GM13977 (cell line): ENCODE measurements at regions not wholly inside any gene's neighbourhood (a gene's known extent, or its start where the extent isn't known, plus 50 kb on each side); places are given as distances from the start of the nearest gene placed in this dataset.
"Not testable (repeated sequence)": the region's sequence is repeated elsewhere in the genome, so short reads cannot be mapped to it uniquely, and the experiment has no call there.

Source experiments
- DNase-seq: peaks from one replicate; pipeline ENCODE4 v3.0.0; 2012; ENCODE audit warnings: low spot score
- in situ Hi-C: fragments of 300-500 bp; cut with MboI; formaldehyde crosslinking; loops from one replicate; pipeline ENCODE4 v1.12.0; 2022; ENCODE audit warnings: low sequenced_read_pairs, low pct_unique_long_range_greater_than_20kb, mixed read lengths, inconsistent platforms; ENCODE audit not compliant: unreplicated experiment
- TF ChIP-seq, protein P1 (sequence below): IDR thresholded peaks from 2 replicates; pipeline ENCODE4 v1.5.1; 2012; ENCODE audit warnings: mild to moderate bottlenecking, control low read depth; ENCODE audit not compliant: insufficient read depth; ENCODE audit errors: extremely low read depth, missing control alignments

DNA sequence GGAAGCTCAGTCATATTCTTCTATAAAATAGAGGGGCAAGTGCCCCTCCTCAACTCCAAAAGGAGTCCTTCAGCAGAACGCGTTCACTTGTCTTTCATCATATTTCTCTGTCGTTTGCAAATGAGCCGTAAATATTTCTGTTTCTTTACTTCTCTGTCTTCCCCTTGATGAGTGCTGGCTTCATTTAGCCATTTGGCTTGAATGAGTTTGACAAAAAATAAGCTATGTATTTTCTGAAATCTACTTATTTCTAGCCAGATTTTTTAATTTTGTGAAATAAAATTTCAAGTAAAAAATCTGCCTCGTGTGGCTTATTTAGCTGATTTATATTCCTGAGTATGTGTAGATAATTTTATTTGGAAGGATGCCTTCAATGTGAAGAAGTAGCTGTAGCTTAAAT lies 170.8 kb upstream of the DGKB start:
- no peak for DNase-seq
- in situ Hi-C loops = no loop called here
- TF ChIP-seq, protein P1, sequence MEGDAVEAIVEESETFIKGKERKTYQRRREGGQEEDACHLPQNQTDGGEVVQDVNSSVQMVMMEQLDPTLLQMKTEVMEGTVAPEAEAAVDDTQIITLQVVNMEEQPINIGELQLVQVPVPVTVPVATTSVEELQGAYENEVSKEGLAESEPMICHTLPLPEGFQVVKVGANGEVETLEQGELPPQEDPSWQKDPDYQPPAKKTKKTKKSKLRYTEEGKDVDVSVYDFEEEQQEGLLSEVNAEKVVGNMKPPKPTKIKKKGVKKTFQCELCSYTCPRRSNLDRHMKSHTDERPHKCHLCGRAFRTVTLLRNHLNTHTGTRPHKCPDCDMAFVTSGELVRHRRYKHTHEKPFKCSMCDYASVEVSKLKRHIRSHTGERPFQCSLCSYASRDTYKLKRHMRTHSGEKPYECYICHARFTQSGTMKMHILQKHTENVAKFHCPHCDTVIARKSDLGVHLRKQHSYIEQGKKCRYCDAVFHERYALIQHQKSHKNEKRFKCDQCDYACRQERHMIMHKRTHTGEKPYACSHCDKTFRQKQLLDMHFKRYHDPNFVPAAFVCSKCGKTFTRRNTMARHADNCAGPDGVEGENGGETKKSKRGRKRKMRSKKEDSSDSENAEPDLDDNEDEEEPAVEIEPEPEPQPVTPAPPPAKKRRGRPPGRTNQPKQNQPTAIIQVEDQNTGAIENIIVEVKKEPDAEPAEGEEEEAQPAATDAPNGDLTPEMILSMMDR = no peak

- no peak for DNase-seq
- in situ Hi-C loops = no loop called here
- TF ChIP-seq, protein P1 = no peak
These were observed 165.8 kb upstream of the DGKB start for GRCh38 chr7:15068324-15068723.

DNA sequence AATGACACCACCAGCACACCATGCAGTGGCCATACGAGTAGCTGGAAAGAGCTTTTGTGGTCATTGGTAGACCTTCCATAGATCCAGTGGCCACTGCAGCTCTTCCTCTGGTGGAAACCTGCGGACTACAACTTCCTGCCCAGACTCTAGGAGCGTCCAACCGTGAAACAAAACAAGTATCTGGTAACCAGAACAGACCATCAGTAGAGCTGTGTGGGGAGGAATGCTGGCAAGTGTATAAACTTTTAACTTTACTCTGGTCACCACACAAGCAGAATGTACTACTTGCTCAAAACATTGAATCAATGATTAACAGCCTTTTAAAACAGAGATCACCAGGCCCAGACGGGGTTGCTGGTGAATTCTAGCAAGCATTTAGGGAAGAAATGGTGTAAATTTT lies 154.7 kb upstream of the DGKB start:
- DNase-seq = no peak
- in situ Hi-C loops = no loop called here
- TF ChIP-seq, protein P1 = no peak

- DNase-seq, in situ Hi-C loops: not testable (repeated sequence)
These were observed 151.8 kb upstream of the DGKB start for GRCh38 chr7:15054304-15054703.

GRCh38 chr7:15049157-15049556 lies 146.6 kb upstream of the DGKB start:
- in situ Hi-C loops = no loop called here
- TF ChIP-seq, protein P1 = no peak
- no peak for DNase-seq

GRCh38 chr7:15046861-15047260 lies 144.3 kb upstream of the DGKB start:
- in situ Hi-C loops = no loop called here
- no peak for DNase-seq
- TF ChIP-seq, protein P1 = no peak

GRCh38 chr7:15043931-15044330 lies 141.4 kb upstream of the DGKB start:
- no peak for DNase-seq
- TF ChIP-seq, protein P1 = no peak
- in situ Hi-C loops = no loop called here
